ENCODE measurements at regions not wholly inside any gene's neighbourhood (a gene's known extent, or its start where the extent isn't known, plus 50 kb on each side); places are given as distances from the start of the nearest gene placed in this dataset.

GRCh38 chr5:28926422-28926821 is 1888.0 kb upstream of the CDH9 start:
- Mint-ChIP-seq H3K4me3 (no peak overlapping the region), H3K4me1 (ENCODE audit: low read depth) (no peaks in the 10 kb centered on the region), H3K27ac (no peak overlapping the region), H3K36me3 (ENCODE audit: low read depth) (no peaks in the 10 kb centered on the region), H3K27me3 (no peaks in the 10 kb centered on the region), H3K9me3 (peaks cover 7% of the 10 kb centered on the region)
- Histone ChIP-seq H3K27ac (ENCODE audit: low read depth in 1 of 2, low read length in 2 of 2) (no peak overlapping the region), H3K4me3 (ENCODE audit: low read length) (no peak overlapping the region), H3K27me3 (ENCODE audit: control insufficient read depth in 1 of 2, insufficient read depth in 2 of 2, low read length in 2 of 2) (no peaks in the 10 kb centered on the region), H3K36me3 (ENCODE audit: insufficient read depth, low read length) (no peaks in the 10 kb centered on the region), H3K4me1 (ENCODE audit: insufficient read depth, low read length) (no peaks in the 10 kb centered on the region), H3K9me3 (ENCODE audit: control insufficient read depth in 1 of 2, insufficient read depth in 1 of 2, low read length in 2 of 2) (peaks cover 0 to 31% of the 10 kb centered on the region in 2 experiments)
- intact Hi-C loops (cut with DNase I, micrococcal nuclease): no loop called here
- POLR2A ChIA-PET: no interaction called here
- TF ChIP-seq, protein P1, sequence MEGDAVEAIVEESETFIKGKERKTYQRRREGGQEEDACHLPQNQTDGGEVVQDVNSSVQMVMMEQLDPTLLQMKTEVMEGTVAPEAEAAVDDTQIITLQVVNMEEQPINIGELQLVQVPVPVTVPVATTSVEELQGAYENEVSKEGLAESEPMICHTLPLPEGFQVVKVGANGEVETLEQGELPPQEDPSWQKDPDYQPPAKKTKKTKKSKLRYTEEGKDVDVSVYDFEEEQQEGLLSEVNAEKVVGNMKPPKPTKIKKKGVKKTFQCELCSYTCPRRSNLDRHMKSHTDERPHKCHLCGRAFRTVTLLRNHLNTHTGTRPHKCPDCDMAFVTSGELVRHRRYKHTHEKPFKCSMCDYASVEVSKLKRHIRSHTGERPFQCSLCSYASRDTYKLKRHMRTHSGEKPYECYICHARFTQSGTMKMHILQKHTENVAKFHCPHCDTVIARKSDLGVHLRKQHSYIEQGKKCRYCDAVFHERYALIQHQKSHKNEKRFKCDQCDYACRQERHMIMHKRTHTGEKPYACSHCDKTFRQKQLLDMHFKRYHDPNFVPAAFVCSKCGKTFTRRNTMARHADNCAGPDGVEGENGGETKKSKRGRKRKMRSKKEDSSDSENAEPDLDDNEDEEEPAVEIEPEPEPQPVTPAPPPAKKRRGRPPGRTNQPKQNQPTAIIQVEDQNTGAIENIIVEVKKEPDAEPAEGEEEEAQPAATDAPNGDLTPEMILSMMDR (IDR thresholded peaks at IDR 0.05): no peak
- CTCF ChIA-PET: no interaction called here
- DNase-seq (no peak), ATAC-seq (ENCODE audit: poor library complexity) (no peak)

DNA sequence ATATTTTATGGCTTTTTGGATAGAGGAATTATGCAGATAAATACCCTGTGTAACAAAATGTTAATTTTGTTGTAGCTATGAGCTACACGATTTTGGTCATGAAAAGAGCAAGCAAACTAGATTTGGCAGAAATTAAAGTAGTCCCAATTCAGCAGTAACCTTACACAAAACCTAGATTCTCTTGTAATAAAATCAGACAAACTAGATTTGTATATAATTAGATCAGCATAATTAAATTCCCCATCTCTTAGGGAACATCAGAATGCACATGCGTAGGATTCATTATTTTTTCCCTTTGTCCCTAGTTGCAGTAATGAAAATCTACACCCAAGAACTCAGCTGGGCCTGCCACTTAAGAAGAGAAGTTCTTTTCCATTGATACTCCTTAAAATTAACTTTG is 1879.2 kb upstream of the CDH9 start:
- ATAC-seq (ENCODE audit: poor library complexity) (no peak), DNase-seq (no peak)
- Mint-ChIP-seq H3K4me1 (ENCODE audit: low read depth) (no peaks in the 10 kb centered on the region), H3K4me3 (no peak overlapping the region), H3K27ac (no peak overlapping the region), H3K9me3 (peaks cover 10% of the 10 kb centered on the region), H3K27me3 (no peaks in the 10 kb centered on the region), H3K36me3 (ENCODE audit: low read depth) (no peaks in the 10 kb centered on the region)
- Histone ChIP-seq H3K36me3 (ENCODE audit: insufficient read depth, low read length) (no peaks in the 10 kb centered on the region), H3K9me3 (ENCODE audit: control insufficient read depth in 1 of 2, insufficient read depth in 1 of 2, low read length in 2 of 2) (no peaks in the 10 kb centered on the region), H3K4me1 (ENCODE audit: insufficient read depth, low read length) (no peaks in the 10 kb centered on the region), H3K4me3 (ENCODE audit: low read length) (no peak overlapping the region), H3K27me3 (ENCODE audit: control insufficient read depth in 1 of 2, insufficient read depth in 2 of 2, low read length in 2 of 2) (no peaks in the 10 kb centered on the region), H3K27ac (ENCODE audit: low read depth in 1 of 2, low read length in 2 of 2) (no peak overlapping the region)
- ChIA-PET CTCF (no interaction called here), POLR2A (no interaction called here)
- intact Hi-C loops (cut with DNase I, micrococcal nuclease): no loop called here
- TF ChIP-seq, protein P1 (IDR thresholded peaks at IDR 0.05): no peak

GRCh38 chr5:28914297-28914696 is 1875.9 kb upstream of the CDH9 start:
- no peak overlapping the region for H3K27ac ChIP-seq (ENCODE audit: low read depth in 1 of 2, low read length in 2 of 2)
- no peaks in the 10 kb centered on the region for H3K9me3 ChIP-seq (ENCODE audit: control insufficient read depth in 1 of 2, insufficient read depth in 1 of 2, low read length in 2 of 2)
- DNase-seq: no peak
- Mint-ChIP-seq H3K27me3 (no peaks in the 10 kb centered on the region), H3K4me1 (ENCODE audit: low read depth) (no peaks in the 10 kb centered on the region), H3K9me3 (peaks cover 19% of the 10 kb centered on the region), H3K36me3 (ENCODE audit: low read depth) (no peaks in the 10 kb centered on the region), H3K4me3 (no peak overlapping the region), H3K27ac (no peak overlapping the region)
- ChIA-PET CTCF (no interaction called here), POLR2A (no interaction called here)
- H3K4me3 ChIP-seq (ENCODE audit: low read length): no peak overlapping the region
- intact Hi-C loops (cut with DNase I, micrococcal nuclease): no loop called here
- no peaks in the 10 kb centered on the region for H3K4me1 ChIP-seq (ENCODE audit: insufficient read depth, low read length)
- H3K36me3 ChIP-seq (ENCODE audit: insufficient read depth, low read length): no peaks in the 10 kb centered on the region
- TF ChIP-seq, protein P1 (IDR thresholded peaks at IDR 0.05): no peak
- no peaks in the 10 kb centered on the region for H3K27me3 ChIP-seq (ENCODE audit: control insufficient read depth in 1 of 2, insufficient read depth in 2 of 2, low read length in 2 of 2)
- ATAC-seq (ENCODE audit: poor library complexity): no peak

All from CD4-positive, alpha-beta T cell (primary cell).